ENCODE measurements at regions not wholly inside any gene's neighbourhood (a gene's known extent, or its start where the extent isn't known, plus 50 kb on each side); places are given as distances from the start of the nearest gene placed in this dataset.

- Histone ChIP-seq H3K9ac (ENCODE audit: low read length) (no peak overlapping the region), H3K9me3 (ENCODE audit: control extremely low read depth in 1 of 3, control insufficient read depth in 2 of 3, insufficient read depth in 1 of 3, low read length in 2 of 3) (no peaks in the 10 kb centered on the region), H3K79me2 (ENCODE audit: control insufficient read depth, insufficient read depth, low read length) (no peaks in the 10 kb centered on the region), H2AFZ (ENCODE audit: insufficient read depth, low read depth, low read length, poor library complexity, severe bottlenecking) (no peak overlapping the region), H3K36me3 (replicated peaks in 1 of 2; ENCODE audit: control extremely low read depth in 1 of 2, control insufficient read depth in 1 of 2, extremely low read depth in 1 of 2, insufficient read depth in 2 of 2, low read length in 1 of 2) (no peaks in the 10 kb centered on the region), H3K27me3 (replicated peaks in 1 of 4; ENCODE audit: control extremely low read depth in 1 of 4, control insufficient read depth in 3 of 4, insufficient read depth in 4 of 4, low read length in 3 of 4) (no peaks in the 10 kb centered on the region), H3K4me2 (replicated peaks; ENCODE audit: low read depth, low read length, poor library complexity, severe bottlenecking) (no peak overlapping the region), H3K27ac (ENCODE audit: low read length in 2 of 2) (no peak overlapping the region), H4K20me1 (ENCODE audit: control insufficient read depth, insufficient read depth, low read length, poor library complexity, severe bottlenecking) (no peaks in the 10 kb centered on the region), H3K4me3 (ENCODE audit: control extremely low read depth in 1 of 5, extremely low read depth in 1 of 5, insufficient read depth in 1 of 5, low read depth in 2 of 5, low read length in 4 of 5) (no peak overlapping the region), H3K4me1 (ENCODE audit: control insufficient read depth in 2 of 2, insufficient read depth in 2 of 2, low read length in 2 of 2) (no peaks in the 10 kb centered on the region)
- no peak for TF ChIP-seq EZH2 (IDR thresholded peaks at IDR 0.05; ENCODE audit: borderline replicate concordance, insufficient read depth, low read depth, low read length, poor library complexity, severe bottlenecking)
- no peak for TF ChIP-seq CTCF (IDR thresholded peaks at IDR 0.05)
- no peaks in the 10 kb centered on the region for H3K4me1 Mint-ChIP-seq
- WGBS (ENCODE audit: insufficient coverage) = 79% methylated on average over 2 of the region's 4 CpGs
- H3K27ac Mint-ChIP-seq = no peak overlapping the region
- no peak for DNase-seq
- CTCF ChIA-PET = no interaction called here
- intact Hi-C loops (cut with micrococcal nuclease) = no loop called here
- H3K9me3 Mint-ChIP-seq (ENCODE audit: insufficient read depth) = no peaks in the 10 kb centered on the region
- POLR2A ChIA-PET = no interaction called here
- ATAC-seq (ENCODE audit: low read depth) = no peak
- no peak overlapping the region for H3K4me3 Mint-ChIP-seq
- no peaks in the 10 kb centered on the region for H3K27me3 Mint-ChIP-seq
These were observed 290.5 kb upstream of the PROX1 start for GRCh38 chr1:213697192-213697802.

GRCh38 chr1:213698092-213698702 is 289.6 kb upstream of the PROX1 start:
- Histone ChIP-seq H3K36me3 (replicated peaks in 1 of 2; ENCODE audit: control extremely low read depth in 1 of 2, control insufficient read depth in 1 of 2, extremely low read depth in 1 of 2, insufficient read depth in 2 of 2, low read length in 1 of 2) (no peaks in the 10 kb centered on the region), H2AFZ (ENCODE audit: insufficient read depth, low read depth, low read length, poor library complexity, severe bottlenecking) (no peak overlapping the region), H3K4me2 (replicated peaks; ENCODE audit: low read depth, low read length, poor library complexity, severe bottlenecking) (no peak overlapping the region), H3K27ac (ENCODE audit: low read length in 2 of 2) (no peak overlapping the region), H3K9ac (ENCODE audit: low read length) (no peak overlapping the region), H3K4me3 (ENCODE audit: control extremely low read depth in 1 of 5, extremely low read depth in 1 of 5, insufficient read depth in 1 of 5, low read depth in 2 of 5, low read length in 4 of 5) (no peak overlapping the region), H3K79me2 (ENCODE audit: control insufficient read depth, insufficient read depth, low read length) (no peaks in the 10 kb centered on the region), H3K4me1 (ENCODE audit: control insufficient read depth in 2 of 2, insufficient read depth in 2 of 2, low read length in 2 of 2) (no peaks in the 10 kb centered on the region), H4K20me1 (ENCODE audit: control insufficient read depth, insufficient read depth, low read length, poor library complexity, severe bottlenecking) (no peaks in the 10 kb centered on the region), H3K9me3 (ENCODE audit: control extremely low read depth in 1 of 3, control insufficient read depth in 2 of 3, insufficient read depth in 1 of 3, low read length in 2 of 3) (no peaks in the 10 kb centered on the region), H3K27me3 (replicated peaks in 1 of 4; ENCODE audit: control extremely low read depth in 1 of 4, control insufficient read depth in 3 of 4, insufficient read depth in 4 of 4, low read length in 3 of 4) (no peaks in the 10 kb centered on the region)
- TF ChIP-seq EZH2 (IDR thresholded peaks at IDR 0.05; ENCODE audit: borderline replicate concordance, insufficient read depth, low read depth, low read length, poor library complexity, severe bottlenecking) (no peak), CTCF (IDR thresholded peaks at IDR 0.05) (no peak)
- no peak for ATAC-seq (ENCODE audit: low read depth)
- Mint-ChIP-seq H3K4me1 (no peaks in the 10 kb centered on the region), H3K4me3 (no peak overlapping the region), H3K27me3 (no peaks in the 10 kb centered on the region), H3K9me3 (ENCODE audit: insufficient read depth) (no peaks in the 10 kb centered on the region), H3K27ac (no peak overlapping the region)
- intact Hi-C loops (cut with micrococcal nuclease) = no loop called here
- WGBS (ENCODE audit: insufficient coverage) = 88% methylated on average over 3 of the region's 5 CpGs
- ChIA-PET CTCF (no interaction called here), POLR2A (no interaction called here)
- no peak for DNase-seq

Measured in B cell (primary cell).